GM13977 (cell line): ENCODE measurements at regions not wholly inside any gene's neighbourhood (a gene's known extent, or its start where the extent isn't known, plus 50 kb on each side); places are given as distances from the start of the nearest gene placed in this dataset.
"Not testable (repeated sequence)": the region's sequence is repeated elsewhere in the genome, so short reads cannot be mapped to it uniquely, and the experiment has no call there.

Experiments
- DNase-seq: peaks from one replicate; pipeline ENCODE4 v3.0.0; 2012; ENCODE audit warnings: low spot score
- CTCF ChIP-seq: IDR thresholded peaks from 2 replicates; pipeline ENCODE4 v1.5.1; 2012; ENCODE audit warnings: mild to moderate bottlenecking, control low read depth; ENCODE audit not compliant: insufficient read depth; ENCODE audit errors: extremely low read depth, missing control alignments
- in situ Hi-C: fragments of 300-500 bp; cut with MboI; formaldehyde crosslinking; loops from one replicate; pipeline ENCODE4 v1.12.0; 2022; ENCODE audit warnings: low sequenced_read_pairs, low pct_unique_long_range_greater_than_20kb, mixed read lengths, inconsistent platforms; ENCODE audit not compliant: unreplicated experiment

DNA sequence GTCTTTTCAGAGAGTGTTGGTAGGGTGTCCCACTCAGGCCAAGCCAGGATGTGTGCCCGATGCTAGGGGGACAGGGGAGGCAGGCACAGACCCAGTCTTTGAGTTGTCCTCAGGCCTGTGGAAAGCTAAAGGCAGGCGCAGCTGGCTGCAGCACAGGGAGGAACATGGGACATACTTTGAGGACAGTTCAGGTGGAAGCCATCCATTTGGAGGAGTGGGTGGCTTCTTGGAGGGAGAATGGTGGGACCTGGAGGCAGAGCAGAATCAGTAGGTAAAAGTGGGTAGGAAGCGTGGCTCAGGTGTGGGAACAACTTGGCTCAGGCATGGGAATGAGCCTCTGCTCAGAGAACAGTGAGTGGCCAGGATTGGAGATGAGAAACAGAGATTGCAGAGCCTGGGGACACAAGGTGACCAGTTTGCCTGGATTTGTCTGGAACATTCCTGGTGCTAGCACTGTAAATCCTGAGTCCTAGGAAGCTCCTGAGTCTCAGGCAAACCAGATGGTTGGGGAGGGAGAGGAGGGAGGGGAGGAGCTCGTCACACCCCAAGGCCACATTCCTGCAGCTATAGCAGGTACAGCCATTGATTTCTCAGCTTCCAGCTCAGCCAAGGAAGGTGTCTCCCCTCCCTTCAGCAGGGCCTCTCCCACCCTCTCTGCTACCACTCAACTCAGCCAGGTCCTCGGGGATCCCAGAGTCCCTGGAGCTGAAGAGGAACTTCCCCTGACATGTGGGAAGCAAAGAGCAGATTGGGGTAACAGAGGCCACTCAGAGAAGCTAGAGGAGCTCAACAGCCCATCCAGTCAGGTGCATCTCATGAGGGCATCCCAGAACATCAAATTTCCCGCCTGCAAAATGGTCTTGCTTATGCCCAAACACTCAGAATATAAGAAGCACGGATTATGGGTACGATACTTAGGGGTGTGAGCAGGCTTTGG is 65.2 kb upstream of the TINAGL1 start:
- in situ Hi-C loops, result no loop called here
- no peak for TF ChIP-seq CTCF
- no peak for DNase-seq

DNA sequence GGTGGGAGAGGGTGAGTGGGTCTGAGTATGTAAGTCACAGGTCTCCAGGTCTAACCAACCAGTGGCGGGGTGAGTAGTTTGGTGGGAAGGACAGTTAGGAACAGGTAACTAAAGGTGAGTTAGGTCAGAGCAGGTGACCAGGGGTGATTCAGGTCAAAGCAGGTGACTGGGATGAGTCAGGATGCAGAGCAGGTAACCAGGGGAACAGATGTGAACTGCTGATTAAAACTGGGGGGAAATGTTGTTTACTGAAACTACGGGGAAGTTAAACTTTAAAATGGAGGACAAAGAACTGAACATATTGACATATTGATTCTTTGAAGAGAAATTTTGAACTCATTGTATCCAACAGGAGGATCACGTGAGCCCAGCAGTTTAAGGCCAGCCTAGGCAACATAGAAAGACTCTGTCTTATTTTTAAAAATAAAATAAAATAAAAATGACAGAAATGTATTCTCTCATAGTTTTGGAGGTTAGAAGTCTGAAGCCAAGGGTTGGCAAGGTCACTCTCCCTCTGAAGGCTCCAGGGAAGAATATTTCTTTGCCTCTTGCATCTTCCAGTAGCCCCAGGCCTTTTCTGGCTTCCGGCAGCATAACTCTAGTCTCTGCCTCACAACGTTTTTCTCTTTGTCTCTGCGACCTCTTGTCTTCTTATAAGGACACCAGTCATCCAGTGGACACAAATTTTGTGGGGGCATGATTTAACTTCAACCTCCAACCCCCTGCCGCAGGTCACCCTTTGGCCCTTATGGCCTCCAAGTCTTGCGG is 64.3 kb upstream of the TINAGL1 start:
- in situ Hi-C loops, result no loop called here
- no peak for TF ChIP-seq CTCF
- no peak for DNase-seq

- in situ Hi-C loops, result no loop called here
- DNase-seq, result no peak
- TF ChIP-seq CTCF, result no peak
Measured at GRCh38 chr1:31514117-31514516, 62.2 kb upstream of the TINAGL1 start.

DNA sequence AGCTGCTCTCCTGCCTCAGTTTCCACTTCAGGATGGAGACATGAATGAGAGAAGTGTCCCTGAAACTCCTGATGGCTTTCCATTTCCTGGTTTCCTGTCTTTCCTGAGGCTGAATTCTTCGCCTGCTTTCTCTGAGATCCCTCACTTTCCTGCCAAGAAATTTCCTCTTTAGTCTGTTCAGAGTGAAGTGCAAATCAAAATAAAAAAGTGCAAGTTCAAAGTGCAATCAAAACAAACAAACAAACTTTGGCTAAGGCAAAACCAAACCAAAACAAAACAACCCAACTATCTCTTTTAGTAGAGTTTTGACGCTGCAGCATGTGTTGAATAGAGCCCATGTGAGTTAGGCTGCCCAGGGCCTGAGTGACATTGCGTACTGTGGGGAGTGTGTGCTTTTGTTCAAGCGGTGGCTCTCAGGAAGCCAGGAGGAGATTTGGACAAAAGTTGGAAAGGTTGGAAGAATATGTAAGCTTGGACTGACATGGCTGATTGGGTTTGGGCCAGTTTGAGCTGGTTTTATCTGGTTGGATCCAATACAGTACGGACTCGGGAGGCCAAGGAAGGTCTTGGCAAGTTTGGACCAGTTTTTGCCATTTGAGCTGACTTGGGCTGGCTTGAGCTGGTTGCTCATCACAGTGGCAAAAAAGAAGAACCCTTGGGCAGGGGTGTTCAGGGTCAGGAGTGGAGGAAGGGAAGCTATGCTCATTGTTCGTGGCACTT is 61.1 kb upstream of the TINAGL1 start:
- in situ Hi-C loops, result no loop called here
- DNase-seq, result no peak
- no peak for TF ChIP-seq CTCF

DNA sequence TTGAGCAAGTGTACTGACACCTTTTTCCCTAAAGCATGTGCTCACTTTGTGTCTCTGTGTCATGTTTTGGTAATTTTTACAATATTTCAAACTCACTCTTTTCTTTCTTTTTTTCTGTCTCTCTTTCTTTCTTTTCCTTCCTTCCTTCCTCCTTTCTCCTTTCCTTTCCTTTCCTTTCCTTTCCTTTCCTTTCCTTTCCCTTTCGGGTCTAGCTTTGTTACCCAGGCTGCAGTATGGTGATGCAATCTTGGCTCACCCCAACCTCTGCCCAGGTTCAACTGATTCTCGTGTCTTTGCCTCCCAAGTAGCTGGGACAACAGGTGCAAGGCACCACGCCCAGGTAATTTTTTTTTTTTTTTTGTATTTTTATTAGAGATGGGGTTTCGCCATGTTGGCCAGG is 60.4 kb upstream of the TINAGL1 start:
- in situ Hi-C loops, result no loop called here
- DNase-seq, result no peak
- no peak for TF ChIP-seq CTCF

DNA sequence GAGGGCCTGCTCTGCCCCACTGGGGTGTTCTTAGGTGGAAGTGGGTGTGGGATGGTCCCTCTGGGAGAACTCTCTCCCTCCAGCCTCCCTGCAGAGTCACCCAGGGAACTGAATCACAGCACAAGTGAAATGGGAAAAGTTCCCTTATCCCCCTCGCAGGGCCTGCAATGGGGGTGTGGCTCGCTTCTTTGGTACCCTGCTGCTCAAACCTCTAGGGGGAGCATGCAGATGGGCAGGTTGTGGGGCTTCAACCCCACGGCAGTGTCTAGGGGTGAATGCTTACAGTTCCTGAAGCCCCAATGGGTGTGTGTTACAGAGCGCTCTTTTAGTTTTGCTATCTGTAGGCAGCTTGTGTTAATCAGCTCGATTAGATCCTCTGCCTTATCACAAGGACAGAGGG is 59.0 kb upstream of the TINAGL1 start:
- in situ Hi-C loops, result no loop called here
- TF ChIP-seq CTCF, result no peak
- no peak for DNase-seq

- in situ Hi-C loops, DNase-seq: not testable (repeated sequence)
Measured at GRCh38 chr1:31517986-31518385, 58.3 kb upstream of the TINAGL1 start.
